ENCODE measurements at regions not wholly inside any gene's neighbourhood (a gene's known extent, or its start where the extent isn't known, plus 50 kb on each side); places are given as distances from the start of the nearest gene placed in this dataset.
"Not testable (repeated sequence)": the region's sequence is repeated elsewhere in the genome, so short reads cannot be mapped to it uniquely, and the experiment has no call there.

DNA sequence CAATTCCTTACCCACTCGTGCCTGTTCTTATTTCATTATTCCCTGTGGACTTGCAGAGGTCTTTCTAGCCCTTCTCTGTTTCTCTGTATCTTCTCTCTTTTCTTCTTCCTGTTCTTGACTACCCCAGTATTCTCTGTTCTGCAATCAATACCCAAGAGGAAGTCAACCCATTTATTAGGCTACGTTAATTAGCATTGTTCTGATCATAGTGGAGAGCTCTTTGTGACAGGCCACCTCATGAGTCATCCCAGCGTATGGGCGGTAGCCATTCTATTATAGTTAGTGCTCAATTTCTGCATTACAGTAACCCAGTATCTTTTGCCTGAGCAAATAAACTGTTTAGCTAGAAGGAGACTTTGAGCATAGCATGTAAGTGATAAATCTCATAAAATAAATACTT, 259.5 kb upstream of the GRM7 start:
- no peak for DNase-seq (ENCODE audit: low read depth in 2 of 3, low spot score in 2 of 3)

DNA sequence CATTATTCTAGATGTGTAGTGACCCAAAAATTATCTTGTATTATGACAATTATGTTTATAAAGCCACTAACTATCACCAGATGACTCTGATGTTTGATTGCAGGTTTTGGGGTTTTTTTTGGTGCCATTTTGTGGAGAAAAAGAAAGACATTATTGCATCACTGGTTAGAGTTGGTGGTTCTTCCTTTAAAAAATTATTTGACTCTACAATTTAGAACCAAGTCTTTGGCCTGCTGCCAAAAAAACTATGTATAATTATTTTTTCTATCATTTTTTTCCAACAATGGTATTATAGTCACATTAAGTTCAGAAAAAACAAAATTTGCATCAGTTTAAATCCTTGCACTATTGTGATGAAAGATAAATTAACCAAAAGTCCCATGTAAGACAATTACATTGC, 258.6 kb upstream of the GRM7 start:
- DNase-seq (ENCODE audit: low read depth in 2 of 3, low spot score in 2 of 3): no peak

DNA sequence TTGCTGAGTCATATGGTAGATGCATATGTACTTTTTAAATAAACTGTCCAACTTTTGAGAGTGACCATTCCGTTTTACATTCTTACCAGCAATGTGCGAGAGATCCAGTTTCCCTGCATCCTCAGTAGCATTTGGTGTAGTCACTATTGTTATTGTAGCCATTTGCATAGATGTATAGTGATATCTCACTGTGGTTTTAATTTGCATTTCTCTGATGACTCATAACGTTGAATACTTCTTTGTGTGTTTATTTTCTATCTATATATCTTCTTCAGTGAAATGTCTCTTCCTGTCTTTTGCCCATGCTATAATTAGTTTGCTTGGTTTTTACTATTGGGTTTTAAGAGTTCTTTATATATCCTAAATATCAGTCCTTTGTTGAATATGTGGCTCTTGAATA, 255.7 kb upstream of the GRM7 start:
- no peak for DNase-seq (ENCODE audit: low read depth in 2 of 3, low spot score in 2 of 3)

DNA sequence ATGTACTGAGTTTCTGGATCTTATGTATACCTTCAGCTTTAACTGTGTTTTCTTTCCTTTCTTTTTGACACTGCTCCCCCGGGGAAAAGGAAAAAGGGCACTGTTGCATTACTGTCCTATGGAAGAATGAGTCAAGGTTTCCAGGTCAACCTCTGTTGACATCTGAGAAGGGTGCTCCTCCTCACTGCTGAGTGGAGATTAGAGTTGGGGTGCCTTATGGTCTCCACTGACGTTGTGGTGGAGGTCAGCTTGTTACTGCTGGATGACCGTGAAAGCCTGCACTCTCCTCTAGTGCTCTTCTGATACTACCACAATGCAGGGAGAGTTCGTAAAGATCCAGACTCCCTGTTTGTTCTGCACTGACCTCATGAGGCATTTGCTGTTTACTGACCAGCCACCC, 252.1 kb upstream of the GRM7 start:
- DNase-seq (ENCODE audit: low read depth in 2 of 3, low spot score in 2 of 3): no peak

DNA sequence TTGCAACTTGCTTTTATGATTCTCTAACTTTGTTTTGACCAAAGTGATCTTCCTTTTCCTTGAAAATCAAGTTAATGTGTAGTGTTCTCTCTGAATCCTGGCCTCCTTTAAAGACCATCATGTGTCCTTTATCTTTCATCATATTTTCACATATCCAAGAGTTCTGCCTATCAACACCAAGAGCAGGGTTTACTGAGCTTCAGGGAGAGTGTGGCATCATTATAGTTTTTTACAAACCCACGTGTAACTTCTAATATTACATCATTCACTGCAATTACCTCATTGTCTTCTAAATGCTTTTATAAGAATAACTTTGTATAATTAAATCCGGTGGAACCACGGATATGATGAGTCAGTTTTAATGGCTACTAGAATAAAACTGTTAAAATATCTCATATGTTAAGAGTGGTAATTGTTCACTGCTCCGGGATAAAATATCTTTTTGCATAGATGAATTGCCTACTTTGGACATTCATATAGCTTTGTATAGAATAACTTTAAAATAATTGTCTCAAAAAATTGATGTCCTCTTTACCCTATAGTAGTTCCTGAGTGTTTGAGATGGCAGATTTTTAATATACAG, 248.8 kb upstream of the GRM7 start:
- no peak for DNase-seq (ENCODE audit: low read depth in 2 of 3, low spot score in 2 of 3)

DNA sequence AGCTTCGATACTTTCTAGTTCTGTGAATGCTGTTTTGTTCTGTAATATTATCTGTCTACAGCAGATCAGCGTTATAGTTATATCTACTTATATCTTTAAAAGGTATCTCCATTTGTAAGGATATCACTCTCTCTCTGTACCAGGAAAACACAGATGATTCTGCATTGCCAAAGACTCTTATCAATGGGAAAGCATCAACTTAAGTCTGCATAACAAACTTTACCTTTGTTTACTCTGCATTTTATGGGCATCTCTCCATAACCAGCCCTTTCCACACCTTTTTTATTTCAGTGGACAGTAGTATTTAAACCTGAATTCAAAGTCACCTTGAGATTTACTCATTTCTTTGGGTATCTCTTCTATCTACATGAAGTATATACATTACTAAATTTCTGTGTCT, 238.7 kb upstream of the GRM7 start:
- DNase-seq (ENCODE audit: low read depth in 2 of 3, low spot score in 2 of 3): no peak

DNA sequence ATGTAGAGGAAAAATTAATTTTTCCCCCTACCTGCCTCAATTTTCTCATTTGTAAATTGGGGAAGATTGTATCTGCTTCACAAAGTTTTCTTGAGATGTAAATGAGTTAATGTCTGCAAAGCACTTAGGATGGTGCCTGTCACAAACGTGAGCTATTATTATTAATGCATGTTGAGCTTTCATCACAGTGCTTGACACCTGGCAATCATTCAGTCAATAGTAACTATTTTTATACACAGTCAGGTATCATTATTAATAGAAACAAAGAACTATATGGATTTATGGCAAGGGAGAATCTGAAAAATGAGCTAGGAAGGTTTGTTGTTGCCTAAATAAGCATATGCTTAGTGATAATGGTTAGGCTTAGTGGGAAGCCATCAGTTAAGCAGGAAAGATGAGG, 238.2 kb upstream of the GRM7 start:
- DNase-seq (ENCODE audit: low read depth in 2 of 3, low spot score in 2 of 3): no peak

DNA sequence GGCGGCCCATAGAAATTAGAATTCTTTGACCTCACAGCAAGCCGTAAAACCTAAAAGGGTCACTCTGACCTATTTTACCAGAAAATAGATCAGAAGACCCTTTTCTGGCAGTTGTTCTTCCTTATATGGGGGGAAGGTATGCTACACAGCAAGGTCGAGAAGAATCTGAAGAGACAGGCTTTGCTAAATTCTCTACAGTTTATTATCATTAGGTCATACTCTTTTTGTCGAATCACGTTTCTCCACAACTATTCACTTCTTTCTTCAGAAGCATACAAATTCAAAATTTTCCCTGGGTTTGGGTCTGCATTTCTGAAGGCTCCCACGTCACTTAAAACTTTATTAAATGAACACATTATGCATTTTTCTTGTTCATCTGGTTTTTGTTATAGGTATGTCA, 229.5 kb upstream of the GRM7 start:
- DNase-seq (ENCODE audit: low read depth in 2 of 3, low spot score in 2 of 3): no peak

DNA sequence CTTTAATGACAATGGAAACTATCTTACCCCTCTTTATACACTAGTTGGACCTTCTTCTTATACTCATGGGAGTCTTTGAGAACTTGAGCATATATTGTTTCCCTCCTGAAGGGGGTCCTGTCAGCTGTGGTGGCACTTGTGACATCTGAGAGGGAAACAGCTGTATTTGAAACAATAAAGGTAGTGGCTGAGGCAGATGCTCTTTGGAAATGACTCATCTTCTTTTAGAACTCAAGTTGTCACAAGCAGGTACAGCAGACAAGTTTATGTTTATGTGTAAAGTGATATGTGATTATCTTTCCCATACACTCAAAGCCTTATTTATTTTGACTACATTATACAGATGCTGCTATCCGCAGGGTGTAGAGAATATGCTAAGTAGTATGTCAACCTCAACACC, 220.0 kb upstream of the GRM7 start:
- DNase-seq (ENCODE audit: low read depth in 2 of 3, low spot score in 2 of 3): no peak

DNA sequence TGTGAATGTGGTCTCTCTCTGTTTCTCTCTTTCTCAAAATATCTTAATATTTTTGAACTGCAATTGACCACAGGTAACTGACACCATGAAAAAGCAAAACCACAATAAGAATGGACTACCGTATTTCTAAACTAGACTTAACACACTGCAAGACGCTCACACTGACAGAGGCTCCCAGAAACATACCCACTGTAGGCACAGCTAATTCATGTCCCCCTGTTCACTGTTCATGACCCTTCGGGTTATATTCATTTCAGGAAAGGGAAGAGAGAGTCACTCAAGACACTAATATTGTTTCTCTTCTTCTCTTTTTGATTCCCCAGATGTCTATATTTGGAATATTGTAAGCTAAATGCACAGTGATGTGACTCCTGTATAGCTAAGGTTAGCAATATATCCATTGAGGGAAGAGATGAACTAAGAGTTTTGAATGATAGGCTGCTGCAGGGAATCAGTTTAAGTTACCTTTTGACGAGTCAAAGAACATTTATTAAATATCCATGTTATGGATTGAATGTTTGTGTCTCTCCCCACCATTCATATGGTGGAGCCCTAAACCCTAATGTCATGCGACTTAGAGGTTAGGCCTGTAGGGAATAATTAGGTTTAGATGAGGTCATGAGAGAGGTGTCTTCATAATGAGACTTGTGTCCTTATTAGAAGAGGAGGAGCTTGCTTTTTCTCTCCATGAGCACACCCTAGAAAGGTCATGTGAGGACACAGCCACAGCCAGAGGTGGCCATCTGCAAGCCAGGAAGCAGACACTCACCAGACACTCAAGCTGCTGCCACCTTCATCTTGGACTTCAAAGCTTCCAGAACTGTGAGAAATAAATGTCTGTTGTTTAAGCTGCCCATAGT, 216.6 kb upstream of the GRM7 start:
- DNase-seq (ENCODE audit: low read depth in 2 of 3, low spot score in 2 of 3): no peak

DNA sequence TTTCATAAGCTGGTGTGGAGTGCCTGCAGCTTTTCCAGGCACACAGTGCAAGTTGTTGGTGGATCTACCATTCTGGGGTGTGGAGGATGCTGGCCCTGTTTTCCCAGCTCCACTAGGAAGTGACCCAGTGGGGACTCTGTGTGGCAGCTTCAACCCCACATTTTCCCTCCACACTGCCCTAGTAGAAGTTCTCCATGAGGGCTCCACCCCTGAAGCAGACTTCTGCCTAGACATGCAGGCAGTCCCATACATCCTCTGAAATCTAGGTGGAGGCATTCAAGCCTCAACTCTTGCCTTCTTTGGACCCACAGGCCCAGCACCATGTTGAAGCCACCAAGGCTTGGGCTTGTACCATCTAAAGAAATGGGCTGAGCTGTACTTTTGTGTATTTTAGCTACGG, 206.2 kb upstream of the GRM7 start:
- DNase-seq (ENCODE audit: low read depth in 2 of 3, low spot score in 2 of 3): no peak

DNA sequence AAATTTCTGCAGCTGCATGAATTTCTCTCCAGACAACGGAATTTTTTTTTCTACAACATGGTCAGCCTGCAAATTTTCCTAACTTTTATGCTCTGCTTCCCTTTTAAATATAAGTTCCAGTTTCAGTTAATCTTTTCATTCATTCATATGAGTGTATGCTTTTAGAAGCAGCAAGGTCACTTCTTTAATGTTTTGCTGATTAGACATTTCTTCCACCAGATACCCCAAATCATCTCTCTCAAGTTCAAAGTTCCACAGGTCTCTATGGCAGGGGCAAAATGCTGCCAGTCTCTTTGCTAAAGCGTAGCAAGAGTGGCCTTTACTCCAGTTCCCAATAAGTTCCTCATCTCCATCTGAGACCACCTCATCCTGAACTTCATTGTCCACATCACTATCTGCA, 205.6 kb upstream of the GRM7 start:
- no peak for DNase-seq (ENCODE audit: low read depth in 2 of 3, low spot score in 2 of 3)

DNA sequence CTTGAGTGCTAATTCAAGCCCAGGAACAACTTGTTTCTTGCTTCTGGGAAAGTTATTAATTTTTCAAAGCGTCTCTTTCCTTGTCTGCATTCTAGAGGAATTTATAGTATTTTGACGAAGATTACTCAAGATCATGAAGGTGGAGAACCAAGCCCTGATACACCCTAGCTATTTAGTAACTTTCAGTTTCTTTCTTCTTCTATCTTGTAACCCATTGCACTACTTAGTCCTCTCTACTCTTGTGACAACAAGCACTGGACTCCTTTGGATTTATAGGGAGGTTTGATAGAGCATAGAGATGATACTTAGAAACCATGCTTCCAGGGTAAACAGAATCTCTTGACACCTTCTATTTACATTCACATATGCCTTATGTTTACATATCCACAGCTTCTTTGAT, 203.3 kb upstream of the GRM7 start:
- no peak for DNase-seq (ENCODE audit: low read depth in 2 of 3, low spot score in 2 of 3)

DNA sequence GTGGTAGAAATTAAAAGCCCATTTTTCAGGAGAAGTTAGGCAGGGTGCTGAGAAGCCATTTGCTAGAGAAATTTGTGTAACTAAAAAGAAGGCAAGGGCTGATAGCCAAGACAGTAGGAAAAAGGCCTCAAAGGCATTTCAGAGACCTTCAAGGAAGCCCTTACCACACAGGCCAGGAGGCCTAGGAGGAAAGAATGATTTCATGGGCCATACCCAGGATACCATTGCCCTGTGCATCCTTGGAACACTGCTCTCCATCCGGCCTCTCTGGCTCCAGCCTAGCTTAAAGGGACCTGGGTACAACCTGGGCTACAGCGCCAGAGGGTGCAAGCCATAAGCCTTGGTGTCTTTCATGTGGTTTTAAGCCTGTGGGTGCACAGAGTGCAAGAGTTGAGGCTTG, 193.6 kb upstream of the GRM7 start:
- no peak for DNase-seq (ENCODE audit: low read depth in 2 of 3, low spot score in 2 of 3)

DNA sequence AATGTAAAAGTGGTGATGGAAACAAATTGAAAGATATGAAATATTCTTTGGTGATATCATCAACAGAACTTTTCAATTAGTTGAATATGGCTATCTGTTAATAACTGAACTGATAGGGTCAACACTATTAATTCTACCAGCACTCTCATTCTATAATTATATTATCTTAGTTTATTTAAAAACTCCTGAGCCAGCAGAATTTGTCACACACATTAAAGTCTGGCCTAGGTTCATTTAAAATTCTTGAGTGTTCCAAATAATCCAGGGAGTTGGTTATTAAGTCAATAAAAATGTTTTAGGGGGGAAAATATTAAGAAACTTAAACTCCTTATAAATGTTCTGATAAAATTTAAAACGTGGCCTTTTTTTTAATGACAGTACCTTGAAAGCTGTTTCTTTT, 189.6 kb upstream of the GRM7 start:
- DNase-seq (ENCODE audit: low read depth in 2 of 3, low spot score in 2 of 3): no peak

DNA sequence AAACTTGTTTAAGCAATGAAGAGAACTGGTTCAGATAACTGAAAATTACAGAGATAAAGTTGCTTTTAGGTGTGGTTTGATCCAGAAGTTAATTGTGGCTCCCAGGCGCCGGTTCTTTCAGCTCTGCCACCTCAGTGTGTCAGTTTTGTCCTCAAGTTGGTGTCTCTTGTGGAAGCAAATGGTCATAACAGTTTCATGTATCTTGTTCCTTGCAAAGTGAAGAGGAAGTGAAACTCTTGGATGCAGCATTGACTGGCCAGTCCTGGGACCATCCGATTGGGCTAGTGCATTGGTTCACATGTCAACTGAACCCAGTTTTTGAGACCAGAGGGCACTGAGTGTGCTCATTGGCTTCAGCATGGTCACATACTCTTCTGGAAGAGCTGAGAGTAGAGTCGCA, 181.4 kb upstream of the GRM7 start:
- DNase-seq (ENCODE audit: low read depth in 2 of 3, low spot score in 2 of 3): no peak

DNA sequence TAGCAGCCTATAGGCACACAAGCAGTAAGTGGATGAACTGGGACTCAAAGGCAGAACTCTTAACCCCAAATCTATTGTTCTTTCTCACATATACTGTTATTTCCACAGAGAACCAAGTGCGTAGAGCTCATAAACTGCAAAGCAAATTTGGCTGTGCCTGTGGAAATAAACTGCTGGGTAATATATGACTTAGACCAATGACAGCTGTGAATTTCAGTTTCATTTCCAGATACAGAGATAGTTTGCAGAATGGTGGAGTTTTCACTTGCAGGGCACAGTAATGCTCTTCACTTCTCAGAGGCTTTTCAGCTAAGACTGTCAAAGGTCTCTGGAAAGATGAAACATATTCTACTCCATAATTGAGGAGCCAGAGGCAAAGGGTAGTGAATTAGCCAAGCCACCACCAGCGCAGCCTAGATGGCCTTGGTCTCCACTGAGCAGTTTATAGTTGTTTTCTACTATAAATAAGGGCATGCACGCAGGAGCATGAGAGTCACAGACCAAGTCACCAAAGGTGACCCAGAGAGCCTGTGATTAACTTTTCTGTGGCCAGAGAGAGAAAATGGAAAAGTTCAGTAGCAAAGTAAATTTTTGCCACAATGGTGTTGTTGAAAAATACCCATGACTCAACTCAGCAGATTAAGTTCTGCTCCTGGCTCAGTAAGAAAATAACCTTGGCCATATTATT, 180.7 kb upstream of the GRM7 start:
- DNase-seq (ENCODE audit: low read depth in 2 of 3, low spot score in 2 of 3): no peak

DNA sequence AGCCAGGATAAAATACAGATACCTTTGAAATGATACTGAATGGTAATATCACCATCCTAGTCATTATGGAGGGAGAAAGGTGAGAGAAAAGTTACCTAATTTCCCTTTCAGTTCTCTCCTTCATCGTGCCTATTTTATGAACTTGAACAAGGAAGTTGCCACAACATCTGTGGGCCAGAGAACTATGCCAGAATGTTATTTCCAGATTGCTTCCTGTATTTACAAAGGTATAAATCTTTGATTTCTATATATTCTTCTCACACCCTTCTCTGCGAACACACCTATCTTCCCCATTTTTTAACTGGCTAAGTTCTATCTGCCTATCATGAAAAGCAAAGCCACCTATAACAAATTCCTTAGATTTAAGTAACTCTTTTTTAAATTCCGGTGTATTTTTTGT, 163.6 kb upstream of the GRM7 start:
- no peak for DNase-seq (ENCODE audit: low read depth in 2 of 3, low spot score in 2 of 3)

DNA sequence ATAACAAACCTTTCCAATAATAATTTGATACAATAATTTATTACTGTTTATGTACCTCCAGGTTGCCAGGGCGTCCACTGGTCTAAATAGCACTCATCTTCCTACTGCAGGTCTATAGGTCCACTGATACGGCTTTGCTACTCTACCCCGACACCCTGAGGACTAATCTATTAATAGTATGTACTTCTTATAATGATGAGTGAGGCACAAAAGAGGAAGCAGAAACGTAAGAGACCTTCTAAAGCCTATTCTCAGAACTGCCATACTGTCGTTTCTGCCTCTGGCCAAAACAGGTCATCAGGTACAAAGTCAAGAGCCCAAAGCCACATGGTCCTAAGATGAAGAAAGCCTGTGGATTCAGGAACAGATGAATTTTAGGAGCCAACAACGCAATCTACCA, 163.2 kb upstream of the GRM7 start:
- no peak for DNase-seq (ENCODE audit: low read depth in 2 of 3, low spot score in 2 of 3)

DNA sequence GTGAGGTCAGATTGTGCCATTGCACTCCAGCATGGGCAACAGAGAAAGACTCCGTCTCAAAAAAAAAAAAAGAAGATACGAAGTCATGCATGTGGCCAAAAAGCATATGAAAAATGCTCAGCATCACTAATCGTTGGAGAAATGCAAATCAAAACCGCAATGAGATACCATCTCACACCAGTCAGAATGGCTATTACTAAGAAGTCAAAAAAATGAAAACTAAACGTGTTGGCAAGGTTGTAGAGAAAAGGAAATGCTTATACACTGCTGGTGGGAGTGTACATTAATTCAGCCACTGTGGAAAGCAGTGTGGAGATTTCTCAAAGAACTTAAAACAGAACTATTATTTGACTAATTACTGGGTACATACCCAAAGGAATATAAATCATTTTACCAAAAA, 156.1 kb upstream of the GRM7 start:
- DNase-seq (ENCODE audit: low read depth in 2 of 3, low spot score in 2 of 3): not testable (repeated sequence)

DNA sequence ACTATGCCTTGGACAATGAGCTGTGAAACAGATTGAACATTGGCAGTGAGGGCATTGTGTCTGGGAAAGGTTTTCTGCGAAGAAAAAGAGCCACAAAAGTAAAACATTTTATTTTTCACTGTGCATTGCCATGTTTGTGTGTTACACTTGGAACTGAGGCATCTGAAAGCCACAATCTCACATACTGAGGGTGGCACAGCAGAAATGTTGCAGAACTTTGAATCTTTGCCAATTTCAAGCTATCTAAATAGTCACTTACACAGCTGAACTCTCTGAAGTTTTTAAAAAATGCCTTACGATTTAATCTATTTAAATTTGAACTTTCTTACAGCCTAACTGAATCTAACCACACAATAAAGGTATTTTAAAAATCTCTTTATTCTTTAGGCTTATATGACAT, 154.1 kb upstream of the GRM7 start:
- DNase-seq (ENCODE audit: low read depth in 2 of 3, low spot score in 2 of 3): no peak

DNA sequence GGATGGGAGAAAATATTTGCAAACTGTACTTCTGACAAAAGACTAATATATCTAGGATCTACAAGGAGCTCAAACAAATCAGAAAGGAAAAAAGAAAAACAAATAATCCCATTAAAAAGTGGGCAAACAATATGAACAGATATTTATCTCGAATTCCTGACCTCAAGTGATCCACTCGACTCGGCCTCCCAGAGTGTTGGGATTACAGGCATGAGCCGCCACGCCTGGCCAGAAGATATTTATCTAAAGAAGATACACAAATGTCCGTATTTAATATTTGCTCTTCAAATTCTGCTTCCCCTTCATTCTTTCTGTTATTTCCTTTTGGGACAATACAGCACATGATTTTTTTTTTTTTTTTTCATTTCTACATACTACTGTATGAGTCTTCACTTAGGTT, 151.7 kb upstream of the GRM7 start:
- DNase-seq (ENCODE audit: low read depth in 2 of 3, low spot score in 2 of 3): no peak
